Neural cell (in vitro differentiated cells): ENCODE measurements at regions not wholly inside any gene's neighbourhood (a gene's known extent, or its start where the extent isn't known, plus 50 kb on each side); places are given as distances from the start of the nearest gene placed in this dataset.

Experiments
- H2AFZ ChIP-seq: fragments of 200-600, 300-800 bp; sonication (generic), shearing (Covaris generic); 2 replicates; pipeline ENCODE4 v1.6.0; 2014; ENCODE audit warnings: low read depth, mild to moderate bottlenecking, antibody characterized with exemption, low read length, moderate library complexity
- H3F3A ChIP-seq: fragments of 200-600 bp; shearing (Covaris generic); 2 replicates; pipeline ENCODE4 v1.6.1; 2016; ENCODE audit warnings: mild to moderate bottlenecking, moderate library complexity, mixed read lengths, antibody characterized with exemption, low read length; ENCODE audit not compliant: insufficient read depth, poor library complexity, severe bottlenecking
- H3K27ac ChIP-seq: fragments of 200-600, 300-800 bp; sonication (generic), shearing (Covaris generic); 2 replicates; pipeline ENCODE4 v1.5.1; 2014; ENCODE audit warnings: mild to moderate bottlenecking, low read length, moderate library complexity
- H3K27me3 ChIP-seq: fragments of 300-800, 200-600 bp; sonication (generic), shearing (Covaris generic); 2 replicates; pipeline ENCODE4 v1.6.0; 2014; ENCODE audit warnings: mild to moderate bottlenecking, low read depth, low read length, moderate library complexity; ENCODE audit not compliant: insufficient read depth
- H3K36me3 ChIP-seq: fragments of 300-800, 200-600 bp; sonication (generic), shearing (Covaris generic); 2 replicates; pipeline ENCODE4 v1.5.1; 2014; ENCODE audit warnings: mild to moderate bottlenecking, antibody characterized with exemption, low read length, moderate library complexity; ENCODE audit not compliant: insufficient read depth
- H3K4me2 ChIP-seq: fragments of 300-800, 200-600 bp; sonication (generic), shearing (Covaris generic); 2 replicates; pipeline ENCODE4 v1.6.0; 2014; ENCODE audit warnings: mild to moderate bottlenecking, low read length
- H3K4me3 ChIP-seq: fragments of 300-800, 200-600 bp; sonication (generic), shearing (Covaris generic); 2 replicates; pipeline ENCODE4 v1.5.1; 2014; ENCODE audit warnings: mild to moderate bottlenecking, low read length, moderate library complexity
- H3K79me2 ChIP-seq: fragments of 200-600 bp; shearing (Covaris generic); replicated peaks from 2 replicates; pipeline ENCODE4 v1.6.0; 2014; ENCODE audit warnings: mild to moderate bottlenecking, low read length, moderate library complexity; ENCODE audit not compliant: insufficient read depth
- H3K9ac ChIP-seq: fragments of 300-800, 200-600 bp; sonication (generic), shearing (Covaris generic); 2 replicates; pipeline ENCODE4 v1.6.1; 2016; ENCODE audit warnings: mild to moderate bottlenecking, low read length, mixed read lengths
- H3K9me2 ChIP-seq: fragments of 200-600 bp; shearing (Covaris generic); 2 replicates; pipeline ENCODE4 v1.6.1; 2016; ENCODE audit warnings: mild to moderate bottlenecking, low read length, mixed read lengths; ENCODE audit not compliant: insufficient read depth
- H3K9me3 ChIP-seq: fragments of 200-600, 300-800 bp; sonication (generic), shearing (Covaris generic); 2 replicates; pipeline ENCODE4 v1.6.1; 2016; ENCODE audit warnings: mild to moderate bottlenecking, mixed run types, low read length, moderate library complexity, mixed read lengths
- H4K20me1 ChIP-seq: fragments of 200-600 bp; shearing (Covaris generic); 2 replicates; pipeline ENCODE4 v1.6.1; 2016; ENCODE audit warnings: mild to moderate bottlenecking, mixed run types; ENCODE audit not compliant: insufficient read depth
- CTCF ChIP-seq: fragments of 450-650 bp; IDR thresholded peaks from 2 replicates; pipeline ENCODE4 v1.5.1; 2014; ENCODE audit warnings: antibody characterized with exemption, mild to moderate bottlenecking, moderate library complexity; ENCODE audit not compliant: poor library complexity, severe bottlenecking
- EP300 ChIP-seq: fragments of 450-650 bp; conservative IDR thresholded peaks from 2 replicates; pipeline ENCODE4 v1.6.1; 2014; ENCODE audit warnings: antibody characterized with exemption, mild to moderate bottlenecking, moderate library complexity; ENCODE audit not compliant: poor library complexity, severe bottlenecking
- EZH2 ChIP-seq: fragments of 200-600, 300-800 bp; shearing (Covaris generic), sonication (generic); IDR thresholded peaks from 2 replicates; pipeline ENCODE4 v1.6.1; 2014; ENCODE audit warnings: antibody characterized with exemption, low read length, borderline replicate concordance, mild to moderate bottlenecking; ENCODE audit not compliant: insufficient read depth, poor library complexity, severe bottlenecking
- MXI1 ChIP-seq: fragments of 450-650 bp; conservative IDR thresholded peaks from 2 replicates; pipeline ENCODE4 v1.6.1; 2014; ENCODE audit warnings: antibody characterized with exemption, mild to moderate bottlenecking; ENCODE audit not compliant: poor library complexity, severe bottlenecking
- POLR2AphosphoS5 ChIP-seq: IDR thresholded peaks from 2 replicates; pipeline ENCODE4 v1.6.1; 2012
- RAD21 ChIP-seq: fragments of 450-650 bp; conservative IDR thresholded peaks from 2 replicates; pipeline ENCODE4 v1.6.1; 2014; ENCODE audit warnings: antibody characterized with exemption, mild to moderate bottlenecking, moderate library complexity
- REST ChIP-seq: IDR thresholded peaks from 2 replicates; pipeline ENCODE4 v1.6.1; 2012; ENCODE audit warnings: borderline replicate concordance
- SMC3 ChIP-seq: fragments of 450-650 bp; conservative IDR thresholded peaks from 2 replicates; pipeline ENCODE4 v1.6.1; 2014; ENCODE audit warnings: antibody characterized with exemption, mild to moderate bottlenecking, moderate library complexity; ENCODE audit not compliant: poor library complexity
- TAF1 ChIP-seq: IDR thresholded peaks from 2 replicates; pipeline ENCODE4 v1.6.1; 2012; ENCODE audit warnings: low read depth

DNA sequence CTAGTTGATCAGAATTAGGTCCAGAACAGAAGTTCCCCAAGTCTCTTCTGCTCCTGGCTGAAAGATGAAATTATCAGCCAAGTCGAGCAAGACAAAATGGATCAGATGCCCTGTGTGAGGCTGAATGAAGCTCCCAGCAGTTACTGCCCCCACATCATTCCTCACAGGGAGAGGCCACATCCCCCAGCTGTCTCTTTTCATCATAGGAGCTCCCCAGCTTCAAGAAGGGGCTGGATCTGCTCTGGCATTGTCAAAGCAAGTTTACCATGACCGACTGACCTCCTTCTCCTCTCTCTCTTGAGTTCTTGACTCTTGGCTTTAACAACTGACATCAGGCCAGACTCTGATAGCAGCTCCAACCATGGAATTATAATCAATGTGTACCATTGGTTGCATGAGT lies 133.3 kb upstream of the RAD23B start:
- TF ChIP-seq SMC3 (no peak), EZH2 (no peak), POLR2AphosphoS5 (no peak), REST (no peak), TAF1 (no peak), EP300 (no peak), MXI1 (no peak), CTCF (no peak), RAD21 (no peak)

GRCh38 chr9:107153336-107153735 lies 129.7 kb upstream of the RAD23B start:
- no peak overlapping the region for H3K4me2 ChIP-seq
- H3K9ac ChIP-seq = no peak overlapping the region
- no peaks in the 10 kb centered on the region for H3K79me2 ChIP-seq

More for the DNA sequence above, 133.3 kb upstream of the RAD23B start:
- no peak overlapping the region for H3K4me2 ChIP-seq
- H3K27me3 ChIP-seq = no peaks in the 10 kb centered on the region
- no peak overlapping the region for H3K9ac ChIP-seq
- no peaks in the 10 kb centered on the region for H3K9me2 ChIP-seq
- no peaks in the 10 kb centered on the region for H3K79me2 ChIP-seq
- H2AFZ ChIP-seq = no peak overlapping the region
- H3K36me3 ChIP-seq = no peaks in the 10 kb centered on the region
- no peaks in the 10 kb centered on the region for H3F3A ChIP-seq
- H3K27ac ChIP-seq = no peak overlapping the region
- no peaks in the 10 kb centered on the region for H3K9me3 ChIP-seq
- no peaks in the 10 kb centered on the region for H4K20me1 ChIP-seq
- no peak overlapping the region for H3K4me3 ChIP-seq

More at GRCh38 chr9:107153336-107153735, 129.7 kb upstream of the RAD23B start:
- Histone ChIP-seq H3K9me2 (no peaks in the 10 kb centered on the region), H3K9me3 (no peaks in the 10 kb centered on the region), H4K20me1 (no peaks in the 10 kb centered on the region), H2AFZ (no peak overlapping the region), H3K27me3 (no peaks in the 10 kb centered on the region), H3K4me3 (no peak overlapping the region), H3K36me3 (no peaks in the 10 kb centered on the region), H3F3A (no peaks in the 10 kb centered on the region), H3K27ac (no peak overlapping the region)
- TF ChIP-seq EZH2 = no peak
- TF ChIP-seq MXI1 = no peak
- TF ChIP-seq REST = no peak
